Fibroblast of lung (primary cell): ENCODE measurements at regions not wholly inside any gene's neighbourhood (a gene's known extent, or its start where the extent isn't known, plus 50 kb on each side); places are given as distances from the start of the nearest gene placed in this dataset.

Experiments used
- CTCF ChIP-seq, 2 donors: IDR thresholded peaks in 1 of 2; conservative IDR thresholded peaks in 1 of 2; 1 replicate in 1 of 2; 2 replicates in 1 of 2; pipeline ENCODE4 v1.5.1; 2011 to 2012; ENCODE audit warnings: low read length in 2 of 2, control low read depth in 1 of 2, inconsistent platforms in 1 of 2, low read depth in 1 of 2, mild to moderate bottlenecking in 1 of 2
- EZH2 ChIP-seq: IDR thresholded peaks from 2 replicates; pipeline ENCODE4 v1.5.1; 2012; ENCODE audit warnings: low read length, control low read depth, mild to moderate bottlenecking; ENCODE audit errors: missing control alignments

GRCh38 chr4:181528570-181529184, 714.5 kb upstream of the TENM3 start:
- TF ChIP-seq CTCF (conservative IDR thresholded peaks at IDR 0.05 in 1 of 2, IDR thresholded peaks at IDR 0.05 in 1 of 2; ENCODE audit: low read depth in 1 of 2, low read length in 2 of 2) (peak; percentile 67 to 98), EZH2 (no peak)
